ENCODE measurements at regions not wholly inside any gene's neighbourhood (a gene's known extent, or its start where the extent isn't known, plus 50 kb on each side); places are given as distances from the start of the nearest gene placed in this dataset.

GRCh38 chr19:22517496-22518411 is 95.6 kb upstream of the ZNF98 start (continued):
- TF ChIP-seq BRCA1 (IDR thresholded peaks at IDR 0.05; ENCODE audit: low read depth, low read length): no peak
- no peak for TF ChIP-seq GABPA (IDR thresholded peaks at IDR 0.05; ENCODE audit: borderline replicate concordance, insufficient read depth, low read length)

All from H1 (cell line).